ENCODE measurements at regions not wholly inside any gene's neighbourhood (a gene's known extent, or its start where the extent isn't known, plus 50 kb on each side); places are given as distances from the start of the nearest gene placed in this dataset.

GRCh38 chr3:193910310-193910709 lies 225.6 kb upstream of the HES1 start:
- Mint-ChIP-seq H3K27ac (ENCODE audit: unreplicated experiment) (peak overlapping the region; percentile 47), H3K9me3 (peaks cover 8% of the 10 kb centered on the region)

DNA sequence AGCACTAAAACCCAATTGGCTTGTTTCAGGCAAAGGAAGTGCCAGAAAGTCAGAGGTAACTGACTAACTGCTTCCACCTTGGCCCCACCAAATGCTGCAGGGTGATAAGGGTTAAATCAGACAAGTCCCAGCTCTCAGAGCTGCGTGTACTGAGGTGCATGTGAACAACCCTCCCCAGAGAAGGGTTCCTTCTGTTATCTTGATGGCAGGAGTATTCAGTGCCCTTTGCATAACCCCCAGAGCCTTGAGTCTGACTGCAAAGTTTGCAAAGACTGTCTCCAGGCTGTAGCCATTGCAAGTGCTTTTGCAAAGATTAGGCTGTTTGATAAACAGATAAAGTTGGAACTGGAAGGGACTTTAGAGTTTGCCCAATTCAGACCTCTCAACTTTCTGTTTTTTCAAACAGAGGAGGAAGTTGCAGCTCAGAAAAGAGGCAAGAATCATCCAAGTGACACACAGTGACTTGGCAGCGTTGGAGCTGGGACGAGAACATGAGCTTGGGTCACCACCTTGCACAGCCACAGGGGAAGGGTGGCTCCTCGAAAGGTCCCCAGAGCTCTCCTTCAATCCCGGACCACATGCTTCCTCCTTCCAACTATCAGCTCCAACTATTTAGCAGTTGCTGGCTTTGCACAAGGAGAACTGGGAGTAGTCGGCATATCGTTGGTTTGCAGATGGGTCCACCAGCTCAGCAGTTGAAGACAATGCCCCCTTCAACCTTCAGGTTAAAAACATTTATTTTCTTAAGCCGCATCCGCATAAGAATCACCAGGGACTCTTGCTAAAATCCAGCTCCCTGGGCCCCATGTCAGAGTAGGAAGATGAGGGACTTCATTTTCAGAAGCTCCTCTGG lies 224.8 kb upstream of the HES1 start:
- no peak for DNase-seq (ENCODE audit: low read depth, low spot score)
- Mint-ChIP-seq H3K36me3 (ENCODE audit: low read depth) (peaks cover 4% of the 10 kb centered on the region), H3K4me3 (no peak overlapping the region), H3K27ac (ENCODE audit: unreplicated experiment) (no peak overlapping the region), H3K9me3 (peaks cover 8% of the 10 kb centered on the region), H3K4me1 (peaks cover 24% of the 10 kb centered on the region), H3K27me3 (ENCODE audit: low read depth) (peaks cover 42% of the 10 kb centered on the region)
- TF ChIP-seq CTCF (conservative IDR thresholded peaks at IDR 0.05): no peak

More at GRCh38 chr3:193910310-193910709, 225.6 kb upstream of the HES1 start:
- Mint-ChIP-seq H3K4me1 (peaks cover 29% of the 10 kb centered on the region), H3K36me3 (ENCODE audit: low read depth) (peaks cover 4% of the 10 kb centered on the region), H3K27me3 (ENCODE audit: low read depth) (peaks cover 47% of the 10 kb centered on the region), H3K4me3 (no peak overlapping the region)
- no peak for DNase-seq (ENCODE audit: low read depth, low spot score)
- TF ChIP-seq CTCF (conservative IDR thresholded peaks at IDR 0.05): no peak

- Mint-ChIP-seq H3K9me3 (peaks cover 8% of the 10 kb centered on the region), H3K27me3 (ENCODE audit: low read depth) (peaks cover 43% of the 10 kb centered on the region), H3K27ac (ENCODE audit: unreplicated experiment) (no peak overlapping the region)
These were observed 224.1 kb upstream of the HES1 start for GRCh38 chr3:193911784-193912340.

GRCh38 chr3:193912621-193913178 lies 223.2 kb upstream of the HES1 start:
- TF ChIP-seq CTCF (conservative IDR thresholded peaks at IDR 0.05): no peak
- Mint-ChIP-seq H3K4me3 (no peak overlapping the region), H3K4me1 (peaks cover 22% of the 10 kb centered on the region), H3K9me3 (peaks cover 7% of the 10 kb centered on the region), H3K27me3 (ENCODE audit: low read depth) (peaks cover 44% of the 10 kb centered on the region), H3K36me3 (ENCODE audit: low read depth) (peaks cover 4% of the 10 kb centered on the region), H3K27ac (ENCODE audit: unreplicated experiment) (peak overlapping the region; percentile 43)
- DNase-seq (ENCODE audit: low read depth, low spot score): no peak

More at GRCh38 chr3:193911784-193912340, 224.1 kb upstream of the HES1 start:
- H3K36me3 Mint-ChIP-seq (ENCODE audit: low read depth): peaks cover 4% of the 10 kb centered on the region
- H3K4me3 Mint-ChIP-seq: no peak overlapping the region
- no peak for DNase-seq (ENCODE audit: low read depth, low spot score)
- no peak for TF ChIP-seq CTCF (conservative IDR thresholded peaks at IDR 0.05)
- H3K4me1 Mint-ChIP-seq: peaks cover 19% of the 10 kb centered on the region

DNA sequence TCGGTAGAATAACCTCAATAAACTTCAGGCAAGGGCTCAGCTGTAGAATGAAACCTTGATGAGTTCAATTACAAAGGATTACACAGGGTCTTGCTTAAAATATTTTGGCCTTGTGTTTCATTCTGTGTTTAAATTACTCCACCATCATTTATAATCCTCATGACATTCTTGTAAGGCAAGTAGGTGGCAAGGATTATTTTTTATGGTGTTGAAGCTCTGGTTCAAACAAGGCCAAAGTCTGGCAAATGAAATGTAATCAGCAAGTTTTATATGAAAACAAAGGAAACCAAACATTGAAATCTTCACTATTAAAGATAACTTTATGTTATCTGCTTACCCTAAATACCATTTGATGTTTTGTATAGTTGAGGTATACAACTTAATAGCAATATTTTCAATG lies 221.3 kb upstream of the HES1 start:
- no peak overlapping the region for H3K27ac Mint-ChIP-seq (ENCODE audit: unreplicated experiment)

More for the DNA sequence above, 221.3 kb upstream of the HES1 start:
- H3K27me3 Mint-ChIP-seq (ENCODE audit: low read depth): peaks cover 42% of the 10 kb centered on the region
- H3K4me1 Mint-ChIP-seq: peaks cover 28% of the 10 kb centered on the region
- TF ChIP-seq CTCF (conservative IDR thresholded peaks at IDR 0.05): no peak
- H3K4me3 Mint-ChIP-seq: no peak overlapping the region
- H3K9me3 Mint-ChIP-seq: no peaks in the 10 kb centered on the region
- no peak for DNase-seq (ENCODE audit: low read depth, low spot score)
- no peaks in the 10 kb centered on the region for H3K36me3 Mint-ChIP-seq (ENCODE audit: low read depth)

Data from neural crest cell (in vitro differentiated cells).